GM12878 (cell line): ENCODE measurements at regions not wholly inside any gene's neighbourhood (a gene's known extent, or its start where the extent isn't known, plus 50 kb on each side); places are given as distances from the start of the nearest gene placed in this dataset.

Experiments
- ATAC-seq: fragments of 200-7000 bp; cut with Tn5 transposase; 3 replicates; pipeline ENCODE4 v1.9.1; 2020; ENCODE audit warnings: mild to moderate bottlenecking, moderate library complexity
- BruUV-seq: library from RNA; stranded (reverse); fragments of 400-500 nt; replicated peaks from 2 replicates; lab custom pipeline; 2021; lab: Mats Ljungman, UMichigan
- CTCF ChIA-PET: fragments of 300-600 bp; sonication (Branson Sonifier 250); formaldehyde crosslinking; extraction: SDS; loops from one replicate; lab custom pipeline; 2021; ENCODE audit warnings: inconsistent platforms; lab: Yijun Ruan, JAX
- POLR2A ChIA-PET: fragments of 350-600 bp; formaldehyde crosslinking; extraction: SDS; loops from one replicate; lab custom pipeline; 2021; ENCODE audit warnings: inconsistent platforms; lab: Charles Lee
- RAD21 ChIA-PET: fragments of 300-600 bp; sonication (Branson Sonifier 250); formaldehyde crosslinking; loops from one replicate; lab custom pipeline; 2023; ENCODE audit warnings: antibody characterized with exemption; ENCODE audit not compliant: unreplicated experiment; lab: Charles Lee
- SMC1A ChIA-PET: fragments of 300-600 bp; sonication (Branson Sonifier 250); formaldehyde crosslinking; loops from one replicate; lab custom pipeline; 2023; ENCODE audit not compliant: unreplicated experiment, uncharacterized antibody; lab: Charles Lee
- DNase-seq: peaks from one replicate; pipeline ENCODE4 v3.0.0-alpha.2; 2011; ENCODE audit warnings: low read depth, low spot score
- FAIRE-seq: peaks from 3 replicates; lab custom pipeline; 2011; peaks lifted over from hg19 to GRCh38; lab: Jason Lieb, UNC
- H2AFZ ChIP-seq: 2 replicates; pipeline ENCODE4 v1.6.0; 2011; ENCODE audit warnings: low read depth, low read length, control low read depth; ENCODE audit not compliant: control insufficient read depth
- H3K27ac ChIP-seq: 2 replicates; pipeline ENCODE4 v1.5.1; 2011; ENCODE audit warnings: control low read depth; ENCODE audit not compliant: control insufficient read depth, insufficient read depth
- H3K27me3 ChIP-seq, 2 experiments: replicated peaks in 1 of 2; 2 replicates each; pipeline versions ENCODE4 v1.6.0 to v1.6.1; 2011; ENCODE audit warnings: low read length in 1 of 2; ENCODE audit not compliant: control insufficient read depth in 2 of 2, insufficient read depth in 2 of 2
- H3K36me3 ChIP-seq, 2 experiments: 2 replicates each; pipeline ENCODE4 v1.5.1; 2011; ENCODE audit warnings: low read length in 1 of 2; ENCODE audit not compliant: control insufficient read depth in 2 of 2, insufficient read depth in 2 of 2
- H3K4me1 ChIP-seq: 2 replicates; pipeline ENCODE4 v1.6.1; 2011; ENCODE audit warnings: mild to moderate bottlenecking, low read length, moderate library complexity, mixed read lengths; ENCODE audit not compliant: control insufficient read depth, insufficient read depth
- H3K4me2 ChIP-seq: 2 replicates; pipeline ENCODE4 v1.6.0; 2011; ENCODE audit warnings: control low read depth; ENCODE audit not compliant: control insufficient read depth, insufficient read depth
- H3K4me3 ChIP-seq: fragments of 200-600 bp; sonication (generic); 2 replicates; pipeline ENCODE4 v1.5.1; 2016
- H3K79me2 ChIP-seq: 2 replicates; pipeline ENCODE4 v1.6.0; 2011; ENCODE audit warnings: low read length; ENCODE audit not compliant: control insufficient read depth, insufficient read depth
- H3K9ac ChIP-seq: 2 replicates; pipeline ENCODE4 v1.8.0; 2011; ENCODE audit warnings: low read length, control low read depth, mixed read lengths; ENCODE audit not compliant: control insufficient read depth, insufficient read depth
- H3K9me3 ChIP-seq: replicated peaks from 3 replicates; pipeline ENCODE4 v1.5.1; 2011; ENCODE audit warnings: mild to moderate bottlenecking, low read length; ENCODE audit not compliant: control insufficient read depth, insufficient read depth
- H4K20me1 ChIP-seq: 2 replicates; pipeline ENCODE4 v1.6.0; 2011; ENCODE audit not compliant: control insufficient read depth, insufficient read depth
- BCL11A ChIP-seq: IDR thresholded peaks from 2 replicates; pipeline ENCODE4 v1.6.1; 2011; ENCODE audit warnings: low read depth, low read length
- BCL3 ChIP-seq: IDR thresholded peaks from 2 replicates; pipeline ENCODE4 v1.6.1; 2011; ENCODE audit warnings: borderline replicate concordance, low read depth, mild to moderate bottlenecking, moderate library complexity, low read length; ENCODE audit not compliant: insufficient read depth, poor library complexity, severe bottlenecking
- BCLAF1 ChIP-seq: fragments of 450-650 bp; IDR thresholded peaks from 2 replicates; pipeline ENCODE4 v1.6.1; 2017; ENCODE audit warnings: antibody characterized with exemption, mild to moderate bottlenecking, moderate library complexity
- CEBPB ChIP-seq, 2 experiments: fragments of 150-350 bp in 1 of 2; IDR thresholded peaks; 2 replicates each; pipeline ENCODE4 v1.6.1; 2012 to 2014; ENCODE audit warnings: low read depth in 2 of 2, low read length in 2 of 2, borderline replicate concordance in 1 of 2, inconsistent platforms in 1 of 2
- CHD1 ChIP-seq: IDR thresholded peaks from 2 replicates; pipeline ENCODE4 v1.6.1; 2012; ENCODE audit warnings: low read depth, low read length, improper control_type of control experiment
- E2F4 ChIP-seq: IDR thresholded peaks from 2 replicates; pipeline ENCODE4 v1.6.1; 2012; ENCODE audit warnings: low read depth, low read length, improper control_type of control experiment
- MYB ChIP-seq: fragments of 150-350 bp; IDR thresholded peaks from 2 replicates; pipeline ENCODE4 v1.6.1; 2014; ENCODE audit warnings: mild to moderate bottlenecking, low read depth, low read length, borderline replicate concordance
- NFIC ChIP-seq: IDR thresholded peaks from 2 replicates; pipeline ENCODE4 v1.6.1; 2012; ENCODE audit warnings: low read depth, mild to moderate bottlenecking, inconsistent platforms, low read length, moderate library complexity
- NKRF ChIP-seq: fragments of 450-650 bp; conservative IDR thresholded peaks from 2 replicates; pipeline ENCODE4 v1.6.1; 2017; ENCODE audit warnings: mild to moderate bottlenecking, moderate library complexity
- WRNIP1 ChIP-seq: IDR thresholded peaks from 2 replicates; pipeline ENCODE4 v1.6.1; 2011; ENCODE audit warnings: low read depth, low read length, improper control_type of control experiment, borderline replicate concordance
- ZBED1 ChIP-seq: IDR thresholded peaks from 2 replicates; pipeline ENCODE4 v1.6.1; 2016; ENCODE audit warnings: borderline replicate concordance
- ZBTB4 ChIP-seq: fragments of 450-650 bp; formaldehyde crosslinking; IDR thresholded peaks from 2 replicates; pipeline ENCODE4 v1.4.0; 2022; ENCODE audit warnings: mild to moderate bottlenecking, moderate library complexity
- ZNF274 ChIP-seq: IDR thresholded peaks from one replicate; pipeline ENCODE4 v1.8.0; 2011; ENCODE audit not compliant: insufficient read length, insufficient read depth
- in situ Hi-C: fragments of 300-500 bp; cut with MboI; formaldehyde crosslinking; loops from 9 replicates; pipeline ENCODE4 v1.14.3; 2018; ENCODE audit warnings: mixed read lengths
- intact Hi-C: fragments of 100-400 bp; cut with micrococcal nuclease; formaldehyde crosslinking; loops from one replicate; pipeline ENCODE4 v1.14.2; 2022; ENCODE audit not compliant: unreplicated experiment

GRCh38 chr2:7272210-7272609, 355.0 kb downstream of the RNF144A start (continued):
- no peak for TF ChIP-seq ZBTB4
- TF ChIP-seq CEBPB (IDR thresholded peaks at IDR 0.05; ENCODE audit: borderline replicate concordance in 1 of 2, low read depth in 2 of 2, low read length in 2 of 2), result no peak
- TF ChIP-seq NKRF, result no peak
- TF ChIP-seq ZNF274, result no peak

GRCh38 chr2:7278984-7279383, 361.8 kb downstream of the RNF144A start:
- Histone ChIP-seq H4K20me1 (no peaks in the 10 kb centered on the region), H3K79me2 (no peaks in the 10 kb centered on the region), H3K4me3 (no peak overlapping the region), H3K27ac (no peak overlapping the region), H2AFZ (no peak overlapping the region), H3K4me2 (no peak overlapping the region), H3K36me3 (no peaks in the 10 kb centered on the region), H3K27me3 (0 out of 4 replicates have a peak, but pooled peaks cover 0 to 1% of the 10 kb centered on the region in 2 experiments), H3K4me1 (peaks cover 20% of the 10 kb centered on the region), H3K9me3 (no peaks in the 10 kb centered on the region), H3K9ac (no peak overlapping the region)
- ChIA-PET RAD21 (no interaction called here), SMC1A (no interaction called here), POLR2A (no interaction called here), CTCF (no interaction called here)
- DNase-seq (no peak), FAIRE-seq (no peak), ATAC-seq (no peak)
- intact Hi-C loops (no loop called here), in situ Hi-C loops (no loop called here)
- BruUV-seq, result no TSS peak
- TF ChIP-seq WRNIP1 (no peak), CHD1 (no peak), MYB (no peak), BCL3 (no peak), BCLAF1 (no peak), NFIC (no peak), ZBED1 (no peak), BCL11A (no peak), E2F4 (no peak)
